ENCODE measurements at regions not wholly inside any gene's neighbourhood (a gene's known extent, or its start where the extent isn't known, plus 50 kb on each side); places are given as distances from the start of the nearest gene placed in this dataset.
"Not testable (repeated sequence)": the region's sequence is repeated elsewhere in the genome, so short reads cannot be mapped to it uniquely, and the experiment has no call there.

- no peak for DNase-seq (ENCODE audit: low read depth)
Measured at GRCh38 chr4:24002330-24002966, 112.6 kb upstream of the PPARGC1A start.

GRCh38 chr4:24001486-24002329 is 111.9 kb upstream of the PPARGC1A start:
- no peak for DNase-seq (ENCODE audit: low read depth)

GRCh38 chr4:24000470-24000831 is 110.6 kb upstream of the PPARGC1A start:
- DNase-seq (ENCODE audit: low read depth), result no peak

- no peak for DNase-seq (ENCODE audit: low read depth)
Measured at GRCh38 chr4:23999714-24000469, 110.0 kb upstream of the PPARGC1A start.

- no peak for DNase-seq (ENCODE audit: low read depth)
Measured at GRCh38 chr4:23993373-23993772, 103.5 kb upstream of the PPARGC1A start.

- DNase-seq (ENCODE audit: low read depth), result no peak
Measured at GRCh38 chr4:23991444-23991843, 101.6 kb upstream of the PPARGC1A start.

- DNase-seq (ENCODE audit: low read depth), result no peak
Measured at GRCh38 chr4:23986270-23986669, 96.4 kb upstream of the PPARGC1A start.

GRCh38 chr4:23981328-23981727 is 91.5 kb upstream of the PPARGC1A start:
- DNase-seq (ENCODE audit: low read depth), result no peak

GRCh38 chr4:23979534-23979933 is 89.7 kb upstream of the PPARGC1A start:
- DNase-seq (ENCODE audit: low read depth), result no peak

GRCh38 chr4:23978002-23978401 is 88.2 kb upstream of the PPARGC1A start:
- DNase-seq (ENCODE audit: low read depth), result no peak

- no peak for DNase-seq (ENCODE audit: low read depth)
Measured at GRCh38 chr4:23976423-23976822, 86.6 kb upstream of the PPARGC1A start.

- no peak for DNase-seq (ENCODE audit: low read depth)
Measured at GRCh38 chr4:23973308-23973855, 83.5 kb upstream of the PPARGC1A start.

GRCh38 chr4:23972805-23973204 is 83.0 kb upstream of the PPARGC1A start:
- DNase-seq (ENCODE audit: low read depth), result no peak

- no peak for DNase-seq (ENCODE audit: low read depth)
Measured at GRCh38 chr4:23972187-23972586, 82.3 kb upstream of the PPARGC1A start.

- no peak for DNase-seq (ENCODE audit: low read depth)
Measured at GRCh38 chr4:23970201-23970850, 80.5 kb upstream of the PPARGC1A start.

GRCh38 chr4:23969635-23970145 is 79.8 kb upstream of the PPARGC1A start:
- no peak for DNase-seq (ENCODE audit: low read depth)

GRCh38 chr4:23967281-23967680 is 77.4 kb upstream of the PPARGC1A start:
- no peak for DNase-seq (ENCODE audit: low read depth)

GRCh38 chr4:23966725-23967124 is 76.9 kb upstream of the PPARGC1A start:
- DNase-seq (ENCODE audit: low read depth), result no peak

- DNase-seq (ENCODE audit: low read depth), result no peak
Measured at GRCh38 chr4:23962462-23962861, 72.6 kb upstream of the PPARGC1A start.

- not testable (repeated sequence) for DNase-seq (ENCODE audit: low read depth)
Measured at GRCh38 chr4:23961395-23961794, 71.5 kb upstream of the PPARGC1A start.

- no peak for DNase-seq (ENCODE audit: low read depth)
Measured at GRCh38 chr4:23959396-23960148, 69.7 kb upstream of the PPARGC1A start.
